Renal cortex interstitium (tissue), 11 donors: ENCODE measurements at regions not wholly inside any gene's neighbourhood (a gene's known extent, or its start where the extent isn't known, plus 50 kb on each side); places are given as distances from the start of the nearest gene placed in this dataset.

Experiments
- DNase-seq, 11 donors: peaks; one replicate each; pipeline ENCODE4 v3.0.0-alpha.2; 2013; ENCODE audit warnings: low read depth in 9 of 11, low spot score in 4 of 11; ENCODE audit errors: extremely low read depth in 1 of 11

DNA sequence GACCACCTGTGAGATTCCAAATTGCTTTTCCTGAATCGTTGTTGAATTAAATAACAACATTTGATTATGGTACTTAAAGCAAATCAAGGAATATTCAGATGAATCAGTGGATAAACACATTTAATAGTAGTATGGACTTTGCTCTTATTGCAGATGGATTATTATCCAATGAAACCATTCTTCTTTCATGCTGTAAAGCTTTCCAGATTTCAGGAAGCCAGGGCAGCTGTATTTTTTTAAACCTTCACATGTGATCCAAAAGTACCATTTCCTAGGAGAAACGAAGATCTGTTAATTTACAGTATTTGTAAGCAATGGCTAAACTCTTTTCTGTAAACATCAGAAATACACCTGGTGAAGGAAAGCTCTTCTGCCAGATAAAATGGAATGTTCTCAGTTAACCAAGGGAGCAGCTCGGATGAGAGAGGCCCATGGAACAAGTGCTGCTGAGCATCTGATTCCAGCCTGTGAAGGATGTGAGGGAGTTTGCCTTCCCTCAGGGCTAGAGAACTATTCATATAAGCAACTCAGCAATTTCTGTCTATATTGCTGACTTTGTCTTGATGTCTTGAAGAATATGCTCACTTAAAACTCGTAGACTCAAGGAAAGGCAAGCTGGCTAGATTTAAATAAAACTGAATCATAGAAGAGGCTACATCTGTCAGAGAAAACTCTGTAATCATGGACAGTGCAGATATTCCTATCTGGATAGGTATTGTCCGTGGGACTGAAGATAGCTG lies 94.4 kb upstream of the LIMCH1 start:
- no peak for DNase-seq

DNA sequence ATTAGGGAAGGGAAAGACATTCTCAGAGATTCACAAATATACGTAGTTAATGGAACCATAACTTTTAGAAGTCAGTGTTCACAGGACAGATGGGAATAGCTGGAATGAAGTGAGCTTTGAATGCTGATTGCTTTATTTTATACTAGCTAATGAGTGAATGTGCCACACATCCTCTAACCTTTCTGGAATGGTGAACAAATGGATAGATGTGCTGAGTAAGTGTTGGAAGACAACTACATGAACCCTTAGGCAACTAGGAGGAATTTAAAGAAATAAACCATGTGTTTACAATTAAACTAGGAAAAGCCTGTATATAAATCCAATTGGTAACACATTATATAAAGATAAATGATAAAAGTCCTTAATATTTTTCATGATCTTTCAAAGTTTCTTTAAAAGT lies 91.6 kb upstream of the LIMCH1 start:
- no peak for DNase-seq

DNA sequence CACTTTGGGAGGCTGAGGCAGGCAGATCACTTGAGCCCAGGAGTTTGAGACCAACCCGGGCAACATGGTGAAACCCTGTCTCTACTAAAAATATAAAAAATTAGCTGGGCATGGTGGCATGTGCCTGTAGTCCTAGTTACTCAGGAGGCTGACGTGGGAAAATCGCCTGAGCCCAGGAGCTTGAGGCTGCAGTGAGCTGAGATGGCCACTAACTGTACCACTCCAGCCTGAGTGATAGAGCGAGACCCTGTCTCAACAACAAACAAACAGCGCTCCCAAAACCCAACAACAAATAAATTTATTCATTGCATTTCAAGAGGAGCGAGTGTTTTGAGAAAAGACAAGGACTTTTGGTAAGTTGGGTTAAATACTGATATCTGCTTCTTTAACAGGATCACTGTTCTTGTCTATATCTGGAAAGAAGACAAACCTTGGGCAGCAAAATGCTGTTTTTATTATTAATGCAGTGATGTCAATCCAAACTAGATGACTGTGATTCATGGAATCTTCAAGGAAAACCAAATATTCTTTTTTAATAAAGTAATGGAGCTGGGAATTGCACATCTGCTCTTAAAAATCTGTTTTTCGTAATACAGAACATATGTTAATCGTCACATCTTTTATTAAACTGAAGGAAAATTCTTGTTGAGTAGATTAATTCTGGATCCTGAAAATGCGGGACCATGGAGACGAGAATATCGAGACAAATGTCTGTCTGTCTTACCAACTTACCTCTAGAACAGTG lies 90.8 kb upstream of the LIMCH1 start:
- DNase-seq, result no peak

DNA sequence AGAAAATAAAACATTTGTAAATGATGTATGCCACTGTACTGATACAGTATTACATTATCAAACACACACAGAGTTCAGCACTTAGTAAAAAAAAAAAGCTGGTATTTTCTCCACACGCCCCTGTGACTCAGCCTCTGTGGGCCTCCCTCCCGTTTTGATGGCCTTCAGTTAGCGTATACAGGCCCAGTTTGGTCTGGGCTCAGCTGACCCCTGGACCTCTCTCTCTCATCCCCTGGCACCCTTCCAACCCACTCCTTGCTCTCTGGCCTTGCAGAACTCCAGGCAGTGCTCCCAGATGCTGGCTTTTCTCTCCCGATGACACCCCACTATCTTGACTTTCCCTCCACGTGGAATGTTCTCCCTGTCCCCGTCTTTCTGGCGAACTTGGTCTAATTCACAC lies 89.0 kb upstream of the LIMCH1 start:
- DNase-seq, result peak in 1 of 11 donors; percentile 32

DNA sequence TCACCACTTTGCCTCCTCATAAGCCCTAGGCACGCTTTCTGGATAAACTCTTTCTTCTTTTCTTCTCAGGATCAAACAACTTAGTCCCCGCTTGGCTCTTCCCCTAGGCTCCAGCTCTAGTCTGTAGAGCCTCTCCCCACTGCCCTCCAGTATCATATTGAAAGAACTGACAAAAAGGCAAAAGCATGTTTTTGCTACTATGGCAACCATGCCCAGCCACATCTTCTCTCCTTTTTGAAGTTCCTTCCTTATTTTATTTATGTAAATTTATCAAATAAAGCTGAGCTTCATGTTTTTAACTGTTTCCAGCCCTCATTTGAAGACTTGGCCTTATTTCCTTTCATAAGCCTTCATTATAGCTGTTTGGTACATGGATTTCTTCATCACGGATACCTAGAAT lies 86.0 kb upstream of the LIMCH1 start:
- DNase-seq, result no peak

DNA sequence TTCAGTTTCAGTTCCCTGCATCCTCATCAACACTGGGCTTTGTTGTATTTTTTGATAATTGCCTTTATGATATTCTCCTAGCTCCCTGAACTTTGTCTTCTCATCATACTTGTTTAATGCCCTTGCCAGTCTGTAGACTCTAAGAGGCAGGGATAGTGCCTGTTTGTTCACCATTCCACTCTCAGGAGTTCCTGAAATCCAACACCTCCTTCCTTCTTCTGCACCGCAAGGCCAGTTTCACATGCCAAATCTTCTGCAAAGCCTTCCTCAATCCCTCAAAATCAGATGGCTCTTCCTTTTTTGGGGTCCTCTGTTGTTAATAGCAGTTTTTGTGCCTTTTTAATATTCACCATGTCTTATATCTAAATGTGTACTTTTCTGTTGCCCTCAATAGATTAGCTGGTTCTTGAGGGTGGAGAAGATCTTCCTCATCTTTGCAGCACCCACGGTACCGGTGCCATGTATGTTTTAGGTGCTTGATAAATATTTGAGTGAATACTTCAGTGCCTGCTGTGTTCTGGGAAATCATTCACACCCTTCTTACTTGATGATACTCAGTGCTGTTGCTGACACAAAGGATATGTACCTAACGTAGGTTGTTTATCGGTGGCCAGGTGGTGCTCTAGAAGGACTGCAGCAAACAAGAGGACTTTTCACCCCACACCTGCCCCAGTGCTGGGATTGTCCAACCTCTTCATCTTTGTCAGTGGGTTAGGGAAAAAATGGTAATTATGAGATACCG lies 85.3 kb upstream of the LIMCH1 start:
- DNase-seq, result no peak

DNA sequence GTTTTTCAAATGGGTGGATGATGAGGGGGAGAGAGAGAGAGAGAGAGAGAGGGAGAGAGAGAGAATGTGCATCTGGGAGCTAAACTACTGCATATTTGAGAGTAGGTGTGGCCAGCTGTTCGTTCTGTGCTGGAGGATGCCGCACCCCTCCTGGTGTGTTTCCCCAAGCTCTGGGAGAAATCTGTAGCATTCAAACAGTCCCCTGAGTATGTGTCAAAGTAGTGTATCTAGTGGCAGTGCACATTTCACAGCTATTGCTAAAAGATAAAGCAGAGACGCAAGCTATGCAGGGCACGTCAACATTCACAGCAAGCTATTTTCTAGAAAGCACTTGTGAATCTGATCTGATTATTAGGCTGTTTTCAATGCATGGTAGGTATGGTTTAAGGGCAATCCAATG lies 83.5 kb upstream of the LIMCH1 start:
- DNase-seq, result no peak

DNA sequence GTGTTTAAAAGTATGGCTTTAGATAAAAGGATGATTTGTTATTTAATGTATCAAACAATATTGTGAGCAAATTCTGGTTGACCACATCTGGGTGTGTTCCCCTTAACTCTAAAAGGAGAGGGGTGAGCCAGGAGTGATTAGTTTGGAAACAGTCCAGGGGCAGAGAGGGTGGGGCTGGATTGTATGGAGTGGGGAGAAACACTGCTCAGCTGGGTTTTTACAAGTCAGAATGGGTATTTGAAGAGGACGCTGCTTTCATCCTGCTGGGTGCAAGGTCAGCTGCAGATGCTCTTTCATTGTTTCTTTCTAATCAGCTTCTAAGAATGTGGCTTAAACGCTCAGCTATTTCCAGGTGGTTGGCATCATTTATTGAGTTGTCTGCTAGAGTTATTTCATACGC lies 82.8 kb upstream of the LIMCH1 start:
- DNase-seq, result no peak

DNA sequence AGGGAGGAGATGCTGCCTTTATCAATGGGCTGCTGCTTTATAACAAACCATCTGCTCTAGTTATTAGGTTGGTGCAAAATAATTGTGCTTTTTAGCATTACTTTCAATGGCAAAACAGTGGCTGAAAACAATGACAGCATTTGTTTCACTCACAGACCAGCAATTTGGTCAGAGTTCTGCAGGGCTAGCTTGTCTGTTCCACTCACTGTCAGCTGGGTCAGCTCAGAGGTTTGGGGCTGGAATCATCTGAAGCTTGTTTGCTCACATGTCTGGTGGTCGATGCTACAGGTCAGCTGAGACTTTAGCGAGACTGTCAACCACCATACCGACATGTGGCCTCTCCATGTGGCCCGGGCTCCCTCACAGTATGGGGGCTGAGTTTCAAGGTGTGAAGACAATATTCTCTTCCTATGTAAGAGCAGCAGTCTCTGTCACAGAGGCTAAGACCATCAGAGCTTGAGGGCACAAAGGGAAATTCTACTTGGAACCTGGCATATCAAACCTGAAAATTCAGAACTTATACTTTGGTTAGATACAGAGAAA lies 81.3 kb upstream of the LIMCH1 start:
- DNase-seq, result no peak

DNA sequence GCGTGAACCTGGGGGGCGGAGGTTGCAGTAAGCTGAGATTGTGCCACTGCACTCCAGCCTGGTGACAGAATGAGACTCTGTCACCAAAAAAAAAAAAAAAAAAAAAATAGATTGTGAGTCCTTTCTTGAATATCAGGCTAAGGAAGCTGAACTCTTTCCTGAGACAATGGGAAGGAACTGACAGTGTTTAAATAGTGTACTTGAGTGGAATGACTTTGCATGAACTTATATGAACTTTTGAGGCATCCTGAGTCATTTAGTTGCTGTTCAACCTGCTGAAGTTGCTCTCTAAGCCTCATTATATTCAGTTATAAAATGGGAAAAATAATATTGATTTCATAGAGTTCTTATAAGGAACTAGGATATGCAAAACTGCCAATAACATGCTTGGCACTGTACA lies 79.3 kb upstream of the LIMCH1 start:
- no peak for DNase-seq

DNA sequence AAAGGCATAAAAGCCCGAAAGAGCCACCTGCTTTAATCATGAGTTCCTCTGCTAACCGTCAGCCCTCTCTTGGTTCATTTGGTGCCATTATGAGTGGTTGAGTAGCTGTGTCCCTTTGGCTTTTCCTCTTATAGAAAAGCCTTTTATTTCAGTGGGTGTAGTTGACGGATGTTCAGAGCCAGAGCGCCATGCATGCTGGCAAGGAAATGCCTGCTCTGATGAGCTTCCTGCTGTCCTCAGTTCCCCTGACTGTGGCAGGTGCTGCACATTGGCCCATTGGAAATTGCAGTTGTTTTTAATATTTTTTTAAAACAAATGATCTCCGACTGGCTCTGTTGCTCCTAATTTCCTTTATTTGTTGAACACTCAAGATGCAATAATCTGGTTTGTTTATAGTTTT lies 77.3 kb upstream of the LIMCH1 start:
- DNase-seq, result no peak

DNA sequence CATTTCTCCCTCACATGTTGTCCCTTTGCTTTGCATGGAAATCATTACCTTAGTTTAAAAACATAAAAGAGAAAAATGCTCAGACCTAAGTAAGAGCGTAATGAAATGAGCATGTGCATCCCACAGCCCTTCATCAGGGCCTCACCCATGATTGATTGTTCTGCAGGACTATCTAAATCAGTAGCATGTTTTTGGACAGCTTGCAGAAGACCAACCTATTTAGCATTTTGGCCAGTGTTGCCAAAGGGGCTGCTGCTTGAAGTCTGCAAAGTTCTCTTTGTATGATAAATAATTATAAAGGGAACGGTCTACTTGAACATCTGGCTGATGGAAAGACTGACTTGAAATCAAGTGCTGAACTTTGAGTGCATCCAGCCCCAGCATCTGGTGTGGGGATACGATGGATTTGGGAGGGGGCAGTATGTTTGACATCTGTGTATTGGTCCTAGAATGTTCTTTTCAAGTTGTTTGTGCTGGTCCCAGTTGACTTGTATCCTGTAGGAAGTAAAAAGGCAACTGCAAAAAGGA lies 76.1 kb upstream of the LIMCH1 start:
- no peak for DNase-seq

DNA sequence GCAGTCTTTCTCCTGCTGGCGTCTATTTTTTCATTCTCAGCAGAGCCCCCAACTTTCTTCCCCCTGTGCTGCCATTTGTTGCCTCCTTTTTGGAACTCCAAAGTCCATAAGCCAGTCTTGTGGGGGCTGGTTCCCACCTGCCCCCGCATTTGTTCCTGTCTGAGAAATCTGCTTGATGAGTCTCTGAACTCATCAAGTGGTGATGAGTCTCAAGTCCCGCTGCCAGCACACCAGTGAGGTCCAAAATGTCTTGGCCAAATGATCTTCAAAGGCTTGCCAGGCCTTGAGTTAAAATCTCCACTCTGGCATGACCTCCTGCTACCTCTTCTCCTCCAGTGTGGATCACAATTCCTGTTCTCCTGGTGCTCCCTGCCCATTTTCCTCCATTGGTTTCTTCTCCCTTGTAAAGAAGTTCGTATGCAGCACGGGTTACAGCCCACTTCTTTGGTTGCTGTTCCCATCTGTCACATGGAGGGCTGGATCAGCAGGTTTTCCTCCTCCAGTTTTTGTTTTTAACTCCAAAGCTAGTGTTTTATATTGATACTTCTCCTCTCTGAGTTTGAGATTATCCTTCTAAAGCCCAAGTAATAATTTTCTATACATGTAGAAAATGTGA lies 72.7 kb upstream of the LIMCH1 start:
- no peak for DNase-seq

DNA sequence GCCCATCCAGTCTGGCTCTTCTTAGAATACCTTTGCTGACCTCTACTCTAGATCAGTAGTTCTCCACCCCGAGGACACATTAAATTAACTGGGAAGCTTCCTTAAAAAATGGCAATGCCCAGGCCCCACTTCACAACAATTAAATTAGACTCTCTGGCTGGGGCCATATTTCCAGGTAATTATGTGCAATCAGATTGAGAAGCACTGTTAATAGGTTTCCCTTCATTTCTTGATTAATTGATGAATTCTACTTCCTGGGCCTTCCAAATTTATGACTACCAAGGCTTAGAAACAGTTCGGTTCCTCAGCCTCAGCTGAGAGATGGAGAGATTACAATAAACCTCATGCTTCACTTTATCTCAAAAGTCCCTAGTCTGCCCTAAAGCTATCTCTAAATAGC lies 71.7 kb upstream of the LIMCH1 start:
- no peak for DNase-seq

DNA sequence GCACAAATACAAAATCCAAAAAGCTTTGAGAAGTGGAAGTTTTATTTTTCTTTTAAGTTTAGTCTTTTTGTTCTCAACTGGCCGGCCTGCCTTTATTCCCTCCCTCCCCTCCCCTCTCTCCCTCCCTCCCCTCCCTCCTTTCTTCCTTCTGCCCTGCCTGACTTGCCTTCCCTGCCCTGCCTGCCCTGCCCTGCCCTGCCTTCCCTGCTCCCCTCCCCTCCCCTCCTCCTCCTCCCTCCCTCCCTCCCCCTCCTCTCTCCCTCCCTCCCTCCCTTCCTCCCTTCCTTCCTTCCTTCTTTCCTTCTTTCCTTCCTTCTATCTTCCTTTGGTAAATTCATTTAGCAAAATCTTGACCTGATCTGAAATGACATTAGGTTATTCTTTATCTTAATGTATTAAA lies 69.8 kb upstream of the LIMCH1 start:
- DNase-seq, result no peak

DNA sequence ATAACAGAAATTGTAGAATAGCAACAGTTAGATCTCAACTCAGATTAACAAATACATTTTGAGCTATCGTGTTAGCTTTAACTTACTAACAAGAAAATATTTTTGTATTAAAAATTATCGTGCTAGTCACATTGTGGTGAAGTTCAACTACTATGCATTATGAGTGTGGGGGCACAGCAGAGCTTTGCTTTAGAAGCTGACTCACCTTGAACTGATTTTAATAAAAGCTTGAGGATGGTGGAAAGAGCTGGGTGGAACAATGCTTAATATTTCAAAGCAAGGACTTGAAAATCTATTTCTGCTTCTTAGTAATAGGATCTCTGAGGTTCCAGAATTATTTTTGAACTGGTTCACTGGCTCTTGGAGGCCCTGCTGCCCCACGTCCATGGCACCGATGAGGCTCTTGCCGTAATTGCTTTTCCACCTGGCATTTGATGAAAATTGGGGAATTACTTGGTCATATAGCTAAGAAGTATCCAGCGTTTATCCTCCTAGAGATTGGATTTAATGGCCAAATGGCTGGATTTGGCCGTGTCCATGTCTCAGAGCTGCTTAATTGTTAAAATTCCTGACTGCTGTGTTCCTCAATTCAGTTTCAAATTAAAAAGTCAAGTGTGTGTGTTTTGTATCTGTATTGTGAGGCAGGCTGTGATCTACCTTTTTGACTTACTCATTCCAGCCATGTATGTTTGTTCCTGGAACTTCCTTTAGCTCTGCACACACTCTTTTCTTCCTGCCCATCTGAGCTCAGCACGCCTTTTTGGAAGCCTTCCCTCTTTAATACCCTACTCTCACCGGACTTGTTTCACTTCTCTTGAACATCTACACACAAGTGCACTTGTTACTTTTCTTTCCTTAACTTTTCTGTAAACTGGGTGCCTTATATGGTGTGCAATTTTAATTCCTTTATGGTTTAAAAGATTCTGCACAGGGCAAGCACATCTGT lies 66.6 kb upstream of the LIMCH1 start:
- no peak for DNase-seq

DNA sequence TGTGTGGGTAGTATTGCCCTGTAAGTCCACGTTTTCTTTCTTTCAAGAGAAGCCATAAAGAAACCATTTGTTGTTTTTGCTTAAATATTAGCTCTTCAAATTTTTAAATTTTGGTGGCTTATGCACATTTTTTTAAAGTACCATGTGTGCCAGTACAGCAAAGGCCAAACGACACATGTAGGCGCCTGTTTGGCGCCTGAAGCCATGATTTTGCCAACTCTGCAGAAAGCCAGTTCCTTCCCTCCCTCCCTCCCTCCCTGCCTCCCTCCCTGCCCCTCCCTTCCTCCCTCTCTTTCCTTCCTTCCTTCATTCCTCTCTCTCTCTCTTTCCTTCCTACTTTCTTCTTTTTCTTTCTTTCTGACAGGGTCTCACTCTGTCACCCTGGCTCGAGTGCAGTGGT lies 65.9 kb upstream of the LIMCH1 start:
- DNase-seq, result no peak

DNA sequence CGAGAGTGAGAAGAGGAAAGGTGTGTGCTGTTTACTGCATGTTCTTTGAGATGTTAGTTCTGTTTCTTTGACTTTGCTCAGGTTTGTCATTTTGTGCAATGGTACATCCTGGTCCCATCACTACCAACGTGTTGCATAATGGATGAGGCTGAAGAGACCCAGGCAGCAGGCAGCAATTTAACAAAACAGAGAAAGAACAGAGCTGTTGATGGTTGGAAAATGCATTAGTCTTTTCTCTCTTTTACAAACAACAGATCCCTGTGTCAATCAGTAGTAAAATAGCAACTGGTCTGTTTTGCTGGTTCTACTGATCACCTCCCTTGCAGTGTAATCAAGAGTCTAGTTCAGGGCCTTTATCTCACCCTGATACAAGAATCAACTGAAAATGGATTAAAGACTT lies 64.8 kb upstream of the LIMCH1 start:
- DNase-seq, result no peak
